HG02970 (cell line): ENCODE measurements at regions not wholly inside any gene's neighbourhood (a gene's known extent, or its start where the extent isn't known, plus 50 kb on each side); places are given as distances from the start of the nearest gene placed in this dataset.

Source experiments
- ATAC-seq: cut with Tn5 transposase; IDR thresholded peaks from one replicate; pipeline ENCODE4 v1.9.1; 2021; ENCODE audit warnings: mild to moderate bottlenecking, moderate library complexity, moderate number of reproducible peaks; ENCODE audit not compliant: unreplicated experiment, low FRiP score

DNA sequence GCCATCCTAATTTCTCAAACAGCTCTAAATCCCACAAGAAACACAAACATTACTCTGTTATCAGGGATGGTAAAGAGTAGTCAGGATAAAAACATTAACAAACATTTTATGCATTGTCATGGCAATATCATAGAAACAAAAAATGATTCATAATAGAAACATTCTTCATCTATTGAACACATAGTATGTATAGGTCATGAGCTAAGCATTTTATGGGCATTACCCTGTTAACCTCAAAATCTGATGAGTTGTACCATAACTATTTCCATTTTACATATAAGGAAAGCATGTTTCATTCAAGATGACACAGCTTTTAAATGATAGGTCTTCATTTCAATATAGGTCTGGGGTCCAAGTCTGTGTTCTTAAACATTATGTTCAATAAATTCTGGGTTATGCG lies 344.9 kb downstream of the RND3 start:
- no peak for ATAC-seq

DNA sequence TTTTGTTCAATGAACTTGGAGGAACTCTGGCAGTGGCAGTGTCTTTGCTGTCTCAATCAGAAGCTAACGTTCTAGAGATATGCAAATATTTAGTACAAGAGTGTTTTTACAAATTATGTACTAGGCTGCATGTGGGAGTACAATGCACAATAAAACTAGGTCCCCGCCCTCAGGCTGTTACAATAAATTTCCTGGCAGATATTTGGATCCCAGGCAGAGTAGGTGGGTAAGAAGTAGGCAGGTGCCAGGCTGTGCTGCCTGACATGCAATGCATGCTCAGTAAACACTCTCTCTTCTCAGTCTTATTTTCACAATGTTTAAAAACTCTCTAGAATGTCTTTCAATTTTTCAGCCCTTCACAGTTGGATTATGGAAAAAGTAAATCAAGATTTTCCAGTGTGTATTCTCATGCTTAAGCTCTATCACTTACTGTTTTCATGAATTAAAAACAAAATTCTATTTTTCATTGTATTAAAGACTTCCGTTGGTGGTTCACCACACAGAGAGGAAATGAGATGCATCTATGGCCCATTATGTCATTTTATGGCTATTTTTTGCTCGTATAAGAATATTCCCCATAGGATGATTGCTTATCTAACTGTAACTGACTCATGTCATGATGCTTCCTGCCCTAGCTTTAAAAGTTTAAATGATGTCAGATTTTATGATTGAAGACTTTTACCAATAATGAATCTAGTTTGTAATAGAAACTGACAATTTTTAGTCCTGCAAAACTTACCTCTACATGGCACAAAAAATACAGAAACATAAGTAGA lies 346.1 kb downstream of the RND3 start:
- ATAC-seq = no peak

DNA sequence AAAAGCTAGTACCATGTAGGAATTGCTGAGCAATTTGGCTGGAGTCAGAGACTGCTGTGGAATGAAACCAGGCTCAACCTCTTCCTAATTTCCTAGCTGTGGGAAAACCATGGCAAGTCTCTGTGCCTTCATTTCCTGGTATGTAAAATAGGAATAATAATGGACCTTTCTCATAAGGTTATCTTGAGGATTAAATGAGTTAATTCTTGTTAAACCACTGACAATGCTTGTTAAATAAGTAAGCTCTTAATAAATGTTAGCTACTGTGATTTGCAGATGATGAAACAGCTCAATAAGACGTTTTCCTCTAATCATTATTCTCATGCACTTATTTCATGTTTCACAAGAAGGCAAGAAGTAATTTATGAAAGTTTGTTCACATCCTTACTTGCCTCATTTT lies 346.7 kb downstream of the RND3 start:
- no peak for ATAC-seq

DNA sequence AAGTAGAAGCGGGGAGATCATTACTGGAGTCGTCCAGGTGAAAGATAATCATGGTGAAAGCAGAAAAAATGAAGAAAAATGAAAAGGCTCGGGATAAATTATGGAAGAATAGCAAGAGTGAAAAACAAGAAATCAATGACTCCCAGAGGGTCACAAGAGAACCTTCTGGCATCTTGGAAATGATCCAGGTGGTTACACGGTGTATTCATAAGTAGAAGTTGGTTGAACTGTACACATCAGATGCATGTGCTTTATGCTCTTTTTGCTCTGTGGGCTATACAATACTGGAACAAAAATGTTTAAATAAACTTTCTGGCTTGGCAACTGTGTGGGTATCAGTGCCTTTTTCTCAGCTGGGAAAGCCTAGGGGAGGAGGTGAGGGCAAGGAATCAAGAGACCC lies 348.9 kb downstream of the RND3 start:
- no peak for ATAC-seq

DNA sequence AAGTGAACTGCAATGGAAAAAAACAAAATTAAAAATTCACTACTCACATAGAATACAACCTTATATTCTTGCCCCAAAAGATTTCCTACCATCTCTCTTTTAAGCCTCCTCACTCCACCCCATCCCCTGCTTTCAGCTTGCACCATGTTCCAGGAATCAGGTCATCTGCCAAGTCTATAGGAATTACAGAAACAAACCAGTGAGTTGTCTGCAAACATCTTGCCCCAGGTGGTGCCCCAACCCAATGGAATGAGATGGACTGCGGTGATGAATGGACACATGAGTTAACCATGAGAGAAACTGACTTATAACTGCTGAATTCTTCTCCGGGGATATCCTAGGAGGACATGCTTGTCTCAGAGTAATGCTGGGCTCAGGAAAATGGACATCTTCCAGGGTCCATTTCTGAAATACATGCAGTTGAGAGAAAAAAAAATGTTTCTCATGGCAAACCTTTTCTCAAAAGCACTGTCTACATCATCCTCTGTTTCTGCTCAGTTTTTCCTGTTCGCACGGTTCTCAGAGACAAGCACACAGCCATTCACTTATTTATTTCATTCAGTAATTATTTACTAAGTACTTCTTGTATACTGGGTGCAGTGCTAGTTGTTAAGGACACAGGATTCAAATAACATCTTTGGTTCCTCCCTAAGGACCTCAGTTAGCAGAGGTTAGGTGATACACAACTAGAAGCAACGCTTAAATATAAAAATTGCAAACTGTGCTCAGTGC lies 350.0 kb downstream of the RND3 start:
- ATAC-seq = no peak

DNA sequence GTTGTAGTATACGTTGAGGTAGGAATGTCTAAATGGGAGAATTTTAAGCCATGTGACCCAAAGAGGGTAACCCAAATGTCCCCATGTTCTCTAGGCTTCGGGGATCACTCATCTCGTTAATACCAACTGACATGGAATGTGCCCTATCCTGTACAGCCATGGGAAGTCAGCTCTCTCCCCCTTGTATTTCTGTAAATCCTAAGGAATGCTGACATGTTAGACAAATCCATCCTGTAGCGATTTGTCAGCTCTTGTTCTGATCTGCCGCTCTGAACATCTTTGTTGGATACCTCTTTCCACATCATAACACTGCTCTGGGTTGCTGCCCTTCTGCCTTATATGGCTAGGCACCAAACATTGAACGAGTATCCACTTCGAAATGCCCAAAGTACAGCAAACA lies 350.6 kb downstream of the RND3 start:
- no peak for ATAC-seq

DNA sequence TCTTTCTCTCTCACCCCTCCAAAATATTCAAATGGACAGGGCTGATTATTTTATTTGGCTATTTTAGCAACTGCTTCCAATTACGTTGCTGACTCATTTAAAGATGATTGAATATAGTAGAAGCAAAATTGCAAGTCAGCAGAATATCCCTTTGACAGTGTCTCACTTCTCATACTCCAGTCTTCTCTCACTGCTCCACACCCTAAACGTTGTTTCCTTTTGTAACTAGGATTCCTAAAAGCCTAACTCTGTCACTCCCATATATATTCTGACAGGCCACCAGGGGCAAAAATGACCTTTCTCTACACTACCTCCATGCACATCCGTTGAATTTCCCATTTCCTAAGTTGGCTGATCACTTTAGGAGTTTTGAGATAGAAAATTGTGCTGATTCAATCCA lies 351.1 kb downstream of the RND3 start:
- ATAC-seq = no peak

DNA sequence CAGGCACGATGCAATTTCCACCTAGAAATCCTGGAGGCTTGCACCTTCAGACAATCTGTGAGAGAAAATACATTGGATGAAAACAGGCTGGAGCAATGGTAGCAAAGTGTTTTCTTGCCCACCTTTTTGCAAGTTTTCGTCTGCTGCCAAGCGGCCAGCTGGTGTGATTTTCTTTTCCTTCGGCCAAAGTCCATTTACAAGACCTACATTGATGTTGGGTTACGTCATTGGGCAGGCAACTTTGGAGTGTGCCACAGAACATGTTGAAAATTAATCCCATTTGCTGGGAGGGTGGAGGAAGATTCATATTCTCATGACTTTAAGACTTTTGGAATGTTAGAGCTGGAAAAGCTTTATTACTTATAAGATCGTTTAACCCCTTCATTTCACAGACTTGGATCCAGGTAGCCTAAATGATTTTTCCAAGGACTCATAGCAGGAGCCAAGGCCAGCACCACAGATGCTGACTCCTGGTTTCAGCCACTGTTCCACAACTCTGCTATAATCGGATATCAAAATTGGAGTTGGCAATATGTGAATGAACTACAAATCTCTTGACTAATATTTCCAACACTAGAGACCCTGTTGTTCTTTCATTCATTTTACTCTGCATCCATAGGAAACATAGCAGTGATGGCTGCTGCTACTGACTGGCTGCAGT lies 352.1 kb downstream of the RND3 start:
- no peak for ATAC-seq

DNA sequence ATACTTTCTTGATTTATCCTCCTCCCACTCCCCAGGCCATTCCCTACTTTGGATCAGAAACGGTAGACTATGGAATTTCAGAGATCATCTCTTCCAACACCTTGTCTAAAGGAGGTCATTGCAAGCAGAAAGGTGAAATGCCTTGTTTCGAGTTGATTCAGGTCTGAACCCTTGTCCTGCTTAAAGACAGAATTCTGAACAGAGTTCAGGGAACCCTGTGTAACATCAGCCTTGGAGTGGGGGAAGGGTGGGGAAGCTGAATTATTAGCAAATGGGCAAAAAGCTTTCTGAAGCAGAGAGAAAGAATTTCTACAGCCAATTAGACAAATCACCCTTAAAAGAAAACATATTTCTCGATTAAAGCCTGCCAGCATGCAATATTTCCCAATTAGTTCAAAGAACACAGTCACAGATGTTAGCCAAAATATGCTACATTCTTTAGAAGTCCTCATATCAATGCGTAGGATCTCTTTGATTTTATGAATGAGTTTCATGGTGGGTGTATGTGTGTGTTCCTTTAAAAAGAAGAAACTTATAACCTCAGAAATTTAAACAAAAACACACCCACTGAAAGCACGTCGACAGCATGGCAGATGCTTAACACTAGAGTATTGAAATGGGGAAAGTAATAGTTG lies 353.1 kb downstream of the RND3 start:
- no peak for ATAC-seq

DNA sequence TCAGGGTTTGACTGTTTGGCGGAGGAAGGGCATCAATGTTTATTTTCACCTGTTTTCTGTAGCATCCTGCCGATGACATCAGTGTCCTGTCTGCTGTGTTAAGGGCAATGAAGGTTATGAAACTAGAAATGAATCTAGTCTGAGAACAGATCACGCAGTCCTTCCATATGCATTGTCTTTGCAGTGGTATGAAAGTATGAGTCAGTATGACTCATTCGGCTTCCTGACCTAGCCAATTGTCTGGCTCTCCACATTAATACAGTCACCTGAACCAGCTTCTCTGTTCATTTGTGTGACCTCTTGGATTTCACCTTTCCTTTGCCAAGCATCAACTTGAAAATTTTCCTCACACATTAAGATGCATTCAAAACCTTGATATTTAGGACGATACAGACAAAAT lies 353.8 kb downstream of the RND3 start:
- peak; percentile 91 for ATAC-seq

DNA sequence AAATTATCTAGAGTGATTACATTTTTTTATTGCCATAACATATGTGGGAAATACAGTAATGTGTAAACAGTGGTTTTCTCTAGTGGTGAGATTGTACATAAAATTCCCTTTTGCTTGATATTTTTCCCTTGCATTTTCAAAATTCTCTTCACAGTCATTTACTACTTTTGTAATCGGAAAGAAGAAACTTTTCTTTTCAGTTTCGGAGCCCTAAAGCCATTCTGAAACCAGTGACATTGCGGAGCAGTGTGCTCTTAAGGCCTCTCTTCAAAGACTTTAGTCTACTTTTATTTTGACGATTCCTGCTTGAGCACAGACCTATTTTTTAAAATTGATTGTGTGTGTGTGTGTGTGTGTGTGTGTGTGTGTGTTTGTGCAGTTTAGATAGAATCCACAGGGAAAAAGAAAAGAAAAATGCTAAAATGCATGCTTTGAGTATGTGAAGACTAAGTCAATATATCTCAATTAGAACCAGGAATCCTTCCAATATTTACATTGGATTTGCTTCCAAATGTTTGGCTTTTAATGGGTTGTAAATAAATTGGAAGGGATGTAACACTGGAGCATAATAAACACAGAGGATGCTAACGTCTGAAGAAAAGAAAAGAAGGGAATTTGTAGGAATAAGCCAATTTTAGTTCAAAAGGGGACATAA lies 357.4 kb downstream of the RND3 start:
- no peak for ATAC-seq

DNA sequence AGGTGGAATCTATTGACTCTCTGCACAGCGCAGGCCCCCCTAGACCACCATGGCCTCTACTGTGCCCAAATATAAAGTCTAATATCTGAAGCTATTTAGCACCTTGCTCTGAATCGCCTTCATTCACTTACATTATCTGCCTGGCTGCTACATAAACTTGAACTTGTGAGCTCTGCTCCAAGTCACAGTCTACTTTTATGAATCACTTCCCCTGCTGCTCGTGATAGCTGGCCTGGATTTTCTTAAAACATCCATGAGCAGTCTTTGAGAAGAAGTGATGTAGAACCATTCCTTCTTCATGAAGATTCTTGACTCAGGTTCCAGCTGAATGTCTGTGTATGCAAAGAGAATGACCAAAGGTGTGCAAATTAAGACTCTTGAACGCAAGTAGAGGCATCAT lies 359.5 kb downstream of the RND3 start:
- ATAC-seq = no peak

DNA sequence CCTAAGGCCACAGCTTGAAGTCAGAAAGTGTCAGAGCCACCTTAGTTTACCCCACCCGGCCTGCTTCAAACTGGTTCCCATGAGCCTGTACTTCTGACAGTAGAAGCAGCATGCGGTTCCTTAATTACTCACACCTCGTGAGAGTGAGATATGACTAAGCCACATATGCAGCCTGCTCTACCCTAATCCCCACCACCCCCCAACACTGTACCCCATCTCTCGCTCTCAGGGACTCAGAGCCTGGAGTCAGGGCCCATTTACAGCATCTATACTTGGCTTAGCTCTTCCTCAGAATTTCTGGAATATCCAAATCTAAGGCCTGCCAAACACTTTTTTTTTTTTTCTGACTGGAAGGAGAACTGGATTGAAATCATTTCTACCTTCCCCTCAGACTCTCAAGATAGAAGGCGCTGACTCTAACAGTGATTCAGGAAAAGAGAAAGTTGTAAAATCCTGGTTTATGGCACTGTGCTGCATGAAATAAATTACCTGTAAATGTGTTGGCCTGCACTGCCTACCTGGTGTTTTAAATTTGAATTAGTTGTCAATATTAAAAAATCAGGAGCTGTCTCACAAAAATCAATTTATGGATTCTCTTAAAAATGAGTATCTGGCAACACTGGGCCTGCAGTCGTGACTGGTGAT lies 360.0 kb downstream of the RND3 start:
- ATAC-seq = no peak

DNA sequence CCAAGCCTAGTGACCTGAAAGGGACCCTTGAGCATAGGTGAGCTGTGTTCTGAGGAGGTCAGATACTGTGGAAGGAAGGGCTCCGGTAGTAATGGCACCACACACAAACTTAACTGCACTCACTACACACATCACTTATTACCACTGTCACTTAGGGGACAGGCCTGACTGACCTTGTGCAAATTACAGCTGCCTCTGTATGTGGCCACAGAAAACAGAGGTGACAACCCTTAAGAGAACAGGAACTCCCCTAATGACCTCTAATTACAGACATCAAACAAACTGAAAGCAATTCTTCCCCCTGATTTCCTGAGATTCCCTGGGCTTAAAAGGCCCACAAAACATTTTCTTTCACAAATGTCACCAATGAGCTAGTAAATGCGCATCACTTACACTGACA lies 360.6 kb downstream of the RND3 start:
- no peak for ATAC-seq

DNA sequence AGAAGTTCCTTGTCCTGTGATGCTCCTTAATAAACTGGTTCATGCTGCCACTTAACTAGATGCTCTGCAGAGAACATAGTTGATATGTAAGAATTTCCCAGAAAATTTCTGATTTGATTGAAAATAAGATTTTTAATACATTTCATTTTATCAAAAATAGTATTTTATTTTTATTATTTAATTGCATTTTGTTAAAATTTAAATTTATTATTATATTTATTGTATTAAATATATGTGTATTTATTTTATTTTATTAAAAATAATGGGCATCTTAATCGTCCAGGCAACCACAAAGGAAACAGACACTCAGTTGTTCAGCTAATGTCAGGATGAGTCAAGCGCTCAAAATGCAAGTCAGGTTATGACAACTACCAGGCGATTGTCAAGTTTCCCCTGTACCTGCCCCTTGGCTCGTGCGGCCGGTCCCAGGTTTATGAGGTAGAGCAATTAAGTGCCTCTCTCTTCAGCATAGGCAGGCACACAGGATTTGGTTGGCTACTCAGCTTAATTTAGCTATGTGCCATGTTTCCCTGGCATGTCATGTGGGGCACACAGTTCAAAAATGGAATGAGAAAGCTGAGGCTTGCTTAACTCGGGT lies 361.2 kb downstream of the RND3 start:
- ATAC-seq = no peak

DNA sequence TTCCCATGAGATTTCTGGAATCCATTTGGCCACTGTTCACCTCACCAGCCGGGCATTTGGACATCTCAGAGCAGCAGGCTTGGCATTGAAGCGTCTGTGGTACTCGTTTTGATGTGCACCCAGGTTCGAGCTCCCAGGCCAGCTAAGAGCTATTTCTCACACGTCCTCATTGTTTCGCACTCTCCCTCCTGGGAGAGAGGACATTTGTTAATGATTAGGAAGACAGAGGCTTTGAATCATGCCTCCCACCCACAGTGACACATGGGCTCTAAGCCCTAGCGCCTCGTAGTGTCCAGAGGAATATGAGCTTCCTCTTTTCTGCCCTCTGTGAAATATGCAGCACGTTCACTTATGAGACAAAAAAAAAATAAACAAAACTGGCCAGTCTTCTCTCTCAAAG lies 361.8 kb downstream of the RND3 start:
- ATAC-seq = no peak

DNA sequence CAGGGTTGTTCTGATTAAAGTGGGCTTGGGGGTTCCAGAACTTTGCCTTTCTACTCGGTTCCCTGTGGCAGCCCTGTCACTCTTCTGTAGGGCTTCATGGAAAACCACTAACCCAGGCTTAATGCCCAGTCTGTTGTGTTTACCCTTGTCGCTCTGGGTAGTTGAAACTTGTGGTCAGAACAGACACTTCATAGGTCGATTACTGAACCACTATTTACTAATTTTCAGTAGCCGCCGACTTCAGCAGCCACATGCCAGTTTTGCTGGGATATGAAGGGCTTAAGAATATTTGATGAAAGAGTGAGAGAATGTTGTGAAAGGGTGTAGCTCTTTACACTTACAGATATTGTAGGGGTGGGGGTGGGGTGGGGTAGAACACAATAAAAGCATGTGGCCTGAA lies 362.3 kb downstream of the RND3 start:
- no peak for ATAC-seq

DNA sequence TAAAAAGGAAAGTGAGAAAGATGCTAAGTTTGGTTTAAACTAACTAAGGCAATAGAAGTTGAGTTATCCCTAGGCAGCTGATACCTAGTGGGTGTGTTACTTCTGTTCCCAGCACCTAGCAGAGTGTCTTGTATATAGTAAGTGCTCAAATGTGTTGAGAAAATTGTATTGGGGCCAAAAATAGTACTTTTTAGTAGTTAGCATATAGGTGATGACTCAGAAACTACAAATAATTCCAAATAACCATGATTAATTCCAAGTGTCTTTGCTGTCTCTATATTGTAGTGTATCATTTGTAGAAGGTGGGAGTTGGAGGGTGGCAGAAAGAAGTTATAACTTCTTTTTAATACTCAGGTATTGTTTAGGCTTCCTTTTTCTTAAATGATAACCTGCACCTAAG lies 362.7 kb downstream of the RND3 start:
- no peak for ATAC-seq

DNA sequence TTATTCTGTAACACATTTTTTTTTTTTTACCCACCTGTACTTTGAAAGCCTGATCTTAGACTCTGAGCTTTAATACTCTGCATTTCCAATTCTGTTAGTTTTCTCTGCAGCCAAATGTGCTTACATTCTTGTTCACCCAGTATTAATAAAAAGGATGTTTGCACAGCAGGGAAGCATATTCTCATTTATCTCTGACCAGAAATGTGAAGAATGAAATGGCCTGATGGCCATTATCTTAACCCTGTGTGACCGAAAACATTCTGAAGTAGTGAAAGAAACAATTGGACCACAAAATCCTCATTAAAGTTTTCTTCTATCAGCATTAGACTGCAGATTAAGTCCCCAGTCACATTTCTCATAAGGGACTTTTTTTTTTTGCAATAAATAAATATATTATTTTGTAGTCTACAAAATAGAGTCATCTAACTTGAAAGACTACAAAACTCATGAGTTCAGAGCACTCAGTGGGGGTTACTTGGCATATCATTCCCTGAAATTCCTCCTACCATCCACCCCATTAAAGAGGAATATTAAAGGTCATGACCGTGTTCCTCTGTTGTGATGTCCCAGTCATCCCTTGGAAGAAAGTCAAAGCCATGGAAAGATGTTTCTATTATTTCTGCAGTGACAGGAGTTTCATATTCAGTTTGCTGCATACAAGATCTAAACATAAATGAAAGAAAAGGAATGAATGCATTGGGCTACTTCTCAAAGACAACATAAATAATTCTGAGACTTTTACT lies 364.4 kb downstream of the RND3 start:
- ATAC-seq = no peak
